HCT116 (cell line): ENCODE measurements at regions not wholly inside any gene's neighbourhood (a gene's known extent, or its start where the extent isn't known, plus 50 kb on each side); places are given as distances from the start of the nearest gene placed in this dataset.

ENCODE experiments used
- ATAC-seq: fragments of 200-7000 bp; cut with Tn5 transposase; 2 replicates; pipeline ENCODE4 v1.9.1; 2020; ENCODE audit warnings: mild to moderate bottlenecking, moderate library complexity
- BruUV-seq: library from RNA; stranded (reverse); fragments of 400-500 nt; replicated peaks from 2 replicates; lab custom pipeline; 2021; lab: Mats Ljungman, UMichigan
- CTCF ChIA-PET: fragments of 300-600 bp; sonication (Branson Sonifier 250); formaldehyde crosslinking; loops from one replicate; lab custom pipeline; 2021; ENCODE audit warnings: antibody characterized with exemption; lab: Charles Lee
- POLR2A ChIA-PET: fragments of 300-600, 350-600 bp; sonication (Branson Sonifier 250); formaldehyde crosslinking; loops from one replicate; lab custom pipeline; 2021; ENCODE audit warnings: antibody characterized with exemption; lab: Charles Lee
- RAD21 ChIA-PET, 2 experiments: fragments of 300-600 bp; sonication (Branson Sonifier 250); formaldehyde crosslinking; loops; one replicate each; lab custom pipeline; 2023; ENCODE audit warnings: low total read pairs in 2 of 2; ENCODE audit not compliant: uncharacterized antibody in 2 of 2, unreplicated experiment in 2 of 2, low non-redundant PET in 1 of 2; lab: Charles Lee
- DNase-seq: peaks from one replicate; pipeline ENCODE4 v3.0.0-alpha.2; 2010; ENCODE audit warnings: low read depth, low spot score
- H2AFZ ChIP-seq: fragments of 200-600 bp; shearing (Covaris generic), sonication (generic); 2 replicates; pipeline ENCODE4 v1.6.1; 2017; ENCODE audit warnings: low read depth, mixed run types, mixed read lengths, antibody characterized with exemption, low read length; ENCODE audit not compliant: poor library complexity, severe bottlenecking
- H3K27ac ChIP-seq: 2 replicates; pipeline ENCODE4 v1.5.1; 2012; ENCODE audit warnings: low read depth, low read length
- H3K27me3 ChIP-seq: fragments of 200-600 bp; sonication (generic); 2 replicates; pipeline ENCODE4 v1.6.1; 2016; ENCODE audit warnings: mixed run types, low read length, mixed read lengths; ENCODE audit not compliant: insufficient read depth
- H3K36me3 ChIP-seq, 2 experiments: fragments of 200-500 bp in 1 of 2; fragments of 200-600 bp in 1 of 2; sonication (Bioruptor generic) in 1 of 2; sonication (generic) in 1 of 2; 2 replicates each; pipeline versions ENCODE4 v1.5.1 to v1.6.1; 2014 to 2016; ENCODE audit warnings: low read length in 2 of 2, inconsistent platforms in 1 of 2, mixed read lengths in 1 of 2, mixed run types in 1 of 2; ENCODE audit not compliant: insufficient read depth in 2 of 2, control insufficient read depth in 1 of 2
- H3K4me1 ChIP-seq, 2 experiments: fragments of 200-600 bp in 1 of 2; sonication (generic) in 1 of 2; 2 replicates each; pipeline versions ENCODE4 v1.5.1 to v1.6.1; 2012 to 2017; ENCODE audit warnings: low read length in 2 of 2, inconsistent platforms in 1 of 2, mild to moderate bottlenecking in 1 of 2, mixed read lengths in 1 of 2, mixed run types in 1 of 2, moderate library complexity in 1 of 2; ENCODE audit not compliant: insufficient read depth in 2 of 2, control insufficient read depth in 1 of 2
- H3K4me2 ChIP-seq: fragments of 200-600 bp; sonication (generic); 2 replicates; pipeline ENCODE4 v1.6.1; 2017; ENCODE audit warnings: mixed run types, low read length, mixed read lengths
- H3K4me3 ChIP-seq, 2 experiments: fragments of 200-600 bp in 1 of 2; sonication (generic) in 1 of 2; replicated peaks in 1 of 2; 2 replicates each; pipeline ENCODE4 v1.5.1; 2011 to 2016; ENCODE audit warnings: low read length in 2 of 2, control low read depth in 1 of 2, low read depth in 1 of 2, mild to moderate bottlenecking in 1 of 2, mixed read lengths in 1 of 2, mixed run types in 1 of 2
- H3K79me2 ChIP-seq: fragments of 200-600 bp; sonication (generic); 2 replicates; pipeline ENCODE4 v1.6.1; 2017; ENCODE audit warnings: mild to moderate bottlenecking, mixed run types, low read length, moderate library complexity, mixed read lengths; ENCODE audit not compliant: insufficient read depth
- H3K9ac ChIP-seq: fragments of 200-600 bp; sonication (generic); 2 replicates; pipeline ENCODE4 v1.6.1; 2016; ENCODE audit warnings: low read length, mixed read lengths
- H3K9me2 ChIP-seq: fragments of 200-600 bp; sonication (generic), shearing (Covaris generic); 2 replicates; pipeline ENCODE4 v1.6.1; 2017; ENCODE audit warnings: mixed run types, mild to moderate bottlenecking, moderate library complexity; ENCODE audit not compliant: insufficient read depth
- H3K9me3 ChIP-seq, 2 experiments: fragments of 200-500 bp in 1 of 2; fragments of 200-600 bp in 1 of 2; sonication (Bioruptor generic) in 1 of 2; sonication (generic) in 1 of 2; 2 replicates each; pipeline ENCODE4 v1.6.1; 2014 to 2017; ENCODE audit warnings: low read length in 2 of 2, mixed read lengths in 2 of 2, inconsistent platforms in 1 of 2, low read depth in 1 of 2, mild to moderate bottlenecking in 1 of 2, mixed run types in 1 of 2, moderate library complexity in 1 of 2; ENCODE audit not compliant: control insufficient read depth in 1 of 2, insufficient read depth in 1 of 2
- H4K20me1 ChIP-seq: fragments of 200-600 bp; sonication (generic), shearing (Covaris generic); 2 replicates; pipeline ENCODE4 v1.6.1; 2017; ENCODE audit warnings: mixed run types, mild to moderate bottlenecking, moderate library complexity; ENCODE audit not compliant: insufficient read depth
- FOSL1 ChIP-seq: IDR thresholded peaks from 2 replicates; pipeline ENCODE4 v1.6.1; 2012; ENCODE audit warnings: low read depth
- JUND ChIP-seq: IDR thresholded peaks from 2 replicates; pipeline ENCODE4 v1.6.1; 2012
- POLR2A ChIP-seq: IDR thresholded peaks from 2 replicates; pipeline ENCODE4 v1.7.0; 2011; ENCODE audit warnings: borderline replicate concordance; ENCODE audit not compliant: insufficient read depth, insufficient read length; ENCODE audit errors: extremely low read depth
- POLR2AphosphoS5 ChIP-seq: IDR thresholded peaks from 2 replicates; pipeline ENCODE4 v1.6.1; 2011; ENCODE audit warnings: mild to moderate bottlenecking, low read depth, low read length, moderate library complexity
- SIN3A ChIP-seq: IDR thresholded peaks from 2 replicates; pipeline ENCODE4 v1.6.1; 2012; ENCODE audit warnings: low read depth
- SP1 ChIP-seq: IDR thresholded peaks from 2 replicates; pipeline ENCODE4 v1.6.1; 2012; ENCODE audit warnings: low read depth
- ZFX ChIP-seq: fragments of 450-650 bp; IDR thresholded peaks from 2 replicates; pipeline ENCODE4 v1.6.1; 2017
- intact Hi-C: fragments of 100-400 bp; cut with micrococcal nuclease; formaldehyde crosslinking; loops from 2 replicates; pipeline ENCODE4 v1.10.0; 2022
- TF ChIP-seq, protein P1 (sequence below): IDR thresholded peaks from 2 replicates; pipeline ENCODE4 v1.6.1; 2012
- TF ChIP-seq, protein P2 (sequence below): IDR thresholded peaks from 2 replicates; pipeline ENCODE4 v1.6.1; 2011; ENCODE audit warnings: mild to moderate bottlenecking, low read length, moderate library complexity; ENCODE audit not compliant: insufficient replicate concordance; ENCODE audit errors: extremely low read depth
- TF ChIP-seq, protein P3 (sequence below): IDR thresholded peaks from 2 replicates; pipeline ENCODE4 v1.6.1; 2012; ENCODE audit warnings: low read depth

DNA sequence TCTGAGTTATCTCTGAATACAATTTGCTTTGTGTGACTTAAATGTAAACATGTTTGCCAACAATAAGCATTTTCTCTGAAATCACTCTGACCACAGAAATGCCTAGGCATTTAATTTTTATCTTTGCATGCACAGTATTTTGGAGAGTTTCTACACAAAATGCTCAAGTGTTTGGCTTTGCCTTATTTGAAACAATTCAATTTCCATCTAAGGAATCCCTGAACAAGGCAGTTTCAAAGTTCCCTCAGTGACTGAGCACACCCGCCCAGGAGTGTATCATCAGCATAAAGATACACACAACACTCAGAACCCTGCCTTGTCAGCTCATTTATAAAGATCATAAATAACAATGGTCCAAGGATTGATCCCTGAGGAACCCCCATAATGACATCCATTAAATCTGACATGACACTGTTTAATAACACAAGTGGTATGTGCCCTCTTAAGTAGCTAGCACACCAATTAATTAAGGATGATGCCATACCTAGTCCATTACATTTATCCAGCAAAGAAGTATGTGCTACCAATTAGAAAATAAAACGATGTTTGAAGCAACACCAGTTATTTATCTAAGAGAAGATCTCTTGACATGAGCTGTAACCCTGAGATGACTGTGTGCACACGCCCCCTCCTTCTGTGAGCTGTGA, 585.8 kb downstream of the ADGRL2 start:
- TF ChIP-seq, protein P1, sequence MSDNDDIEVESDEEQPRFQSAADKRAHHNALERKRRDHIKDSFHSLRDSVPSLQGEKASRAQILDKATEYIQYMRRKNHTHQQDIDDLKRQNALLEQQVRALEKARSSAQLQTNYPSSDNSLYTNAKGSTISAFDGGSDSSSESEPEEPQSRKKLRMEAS = no peak
- TF ChIP-seq FOSL1 = no peak
- no peak for TF ChIP-seq SIN3A
- TF ChIP-seq, protein P2, sequence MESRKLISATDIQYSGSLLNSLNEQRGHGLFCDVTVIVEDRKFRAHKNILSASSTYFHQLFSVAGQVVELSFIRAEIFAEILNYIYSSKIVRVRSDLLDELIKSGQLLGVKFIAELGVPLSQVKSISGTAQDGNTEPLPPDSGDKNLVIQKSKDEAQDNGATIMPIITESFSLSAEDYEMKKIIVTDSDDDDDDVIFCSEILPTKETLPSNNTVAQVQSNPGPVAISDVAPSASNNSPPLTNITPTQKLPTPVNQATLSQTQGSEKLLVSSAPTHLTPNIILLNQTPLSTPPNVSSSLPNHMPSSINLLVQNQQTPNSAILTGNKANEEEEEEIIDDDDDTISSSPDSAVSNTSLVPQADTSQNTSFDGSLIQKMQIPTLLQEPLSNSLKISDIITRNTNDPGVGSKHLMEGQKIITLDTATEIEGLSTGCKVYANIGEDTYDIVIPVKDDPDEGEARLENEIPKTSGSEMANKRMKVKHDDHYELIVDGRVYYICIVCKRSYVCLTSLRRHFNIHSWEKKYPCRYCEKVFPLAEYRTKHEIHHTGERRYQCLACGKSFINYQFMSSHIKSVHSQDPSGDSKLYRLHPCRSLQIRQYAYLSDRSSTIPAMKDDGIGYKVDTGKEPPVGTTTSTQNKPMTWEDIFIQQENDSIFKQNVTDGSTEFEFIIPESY = no peak
- no peak for TF ChIP-seq POLR2A
- TF ChIP-seq, all 23 proteins: peak for 0
- Histone ChIP-seq H3K27me3 (no peaks in the 10 kb centered on the region), H3K9ac (no peak overlapping the region), H3K9me3 (no peaks in the 10 kb centered on the region; a peak in 1 of 4 replicates), H4K20me1 (no peaks in the 10 kb centered on the region), H3K27ac (no peak overlapping the region), H3K4me3 (no peak overlapping the region), H3K79me2 (no peaks in the 10 kb centered on the region), H3K4me2 (no peak overlapping the region), H3K4me1 (no peaks in the 10 kb centered on the region), H2AFZ (no peak overlapping the region), H3K36me3 (no peaks in the 10 kb centered on the region), H3K9me2 (no peaks in the 10 kb centered on the region)
- intact Hi-C loops = no loop called here
- no peak for DNase-seq
- no TSS peak for BruUV-seq
- POLR2A ChIA-PET = no interaction called here
- RAD21 ChIA-PET = no interaction called here
- no peak for ATAC-seq
- CTCF ChIA-PET = no interaction called here

DNA sequence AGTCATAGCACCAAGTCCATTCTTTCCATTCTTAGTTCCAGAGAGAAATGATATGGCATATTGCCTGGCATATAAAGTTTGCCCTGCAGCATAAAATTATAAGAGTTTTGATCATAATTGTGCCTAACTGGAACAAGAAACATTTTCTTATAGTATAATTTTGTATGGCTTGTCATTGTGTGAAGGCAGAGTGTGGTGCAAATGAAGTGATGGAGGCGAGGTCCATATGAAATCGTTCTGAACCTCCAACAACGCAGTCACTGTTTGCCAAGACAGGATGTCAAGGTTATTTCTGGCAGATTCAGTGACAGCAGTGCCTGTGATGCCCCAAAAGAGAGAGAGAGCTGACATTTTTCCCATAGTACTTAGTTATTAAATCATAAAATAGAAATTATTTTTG, 584.0 kb downstream of the ADGRL2 start:
- no peak overlapping the region for H2AFZ ChIP-seq
- H3K4me2 ChIP-seq = no peak overlapping the region
- POLR2A ChIA-PET = no interaction called here

More for the DNA sequence above, 584.0 kb downstream of the ADGRL2 start:
- intact Hi-C loops = no loop called here
- H3K27me3 ChIP-seq = no peaks in the 10 kb centered on the region
- ChIA-PET CTCF (no interaction called here), RAD21 (no interaction called here)
- no peaks in the 10 kb centered on the region for H3K4me1 ChIP-seq
- no peak overlapping the region for H3K4me3 ChIP-seq
- TF ChIP-seq POLR2A (no peak), SP1 (no peak), POLR2AphosphoS5 (no peak), JUND (no peak), FOSL1 (no peak), ZFX (no peak)
- TF ChIP-seq, protein P3, sequence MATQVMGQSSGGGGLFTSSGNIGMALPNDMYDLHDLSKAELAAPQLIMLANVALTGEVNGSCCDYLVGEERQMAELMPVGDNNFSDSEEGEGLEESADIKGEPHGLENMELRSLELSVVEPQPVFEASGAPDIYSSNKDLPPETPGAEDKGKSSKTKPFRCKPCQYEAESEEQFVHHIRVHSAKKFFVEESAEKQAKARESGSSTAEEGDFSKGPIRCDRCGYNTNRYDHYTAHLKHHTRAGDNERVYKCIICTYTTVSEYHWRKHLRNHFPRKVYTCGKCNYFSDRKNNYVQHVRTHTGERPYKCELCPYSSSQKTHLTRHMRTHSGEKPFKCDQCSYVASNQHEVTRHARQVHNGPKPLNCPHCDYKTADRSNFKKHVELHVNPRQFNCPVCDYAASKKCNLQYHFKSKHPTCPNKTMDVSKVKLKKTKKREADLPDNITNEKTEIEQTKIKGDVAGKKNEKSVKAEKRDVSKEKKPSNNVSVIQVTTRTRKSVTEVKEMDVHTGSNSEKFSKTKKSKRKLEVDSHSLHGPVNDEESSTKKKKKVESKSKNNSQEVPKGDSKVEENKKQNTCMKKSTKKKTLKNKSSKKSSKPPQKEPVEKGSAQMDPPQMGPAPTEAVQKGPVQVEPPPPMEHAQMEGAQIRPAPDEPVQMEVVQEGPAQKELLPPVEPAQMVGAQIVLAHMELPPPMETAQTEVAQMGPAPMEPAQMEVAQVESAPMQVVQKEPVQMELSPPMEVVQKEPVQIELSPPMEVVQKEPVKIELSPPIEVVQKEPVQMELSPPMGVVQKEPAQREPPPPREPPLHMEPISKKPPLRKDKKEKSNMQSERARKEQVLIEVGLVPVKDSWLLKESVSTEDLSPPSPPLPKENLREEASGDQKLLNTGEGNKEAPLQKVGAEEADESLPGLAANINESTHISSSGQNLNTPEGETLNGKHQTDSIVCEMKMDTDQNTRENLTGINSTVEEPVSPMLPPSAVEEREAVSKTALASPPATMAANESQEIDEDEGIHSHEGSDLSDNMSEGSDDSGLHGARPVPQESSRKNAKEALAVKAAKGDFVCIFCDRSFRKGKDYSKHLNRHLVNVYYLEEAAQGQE = no peak
- no TSS peak for BruUV-seq
- no peaks in the 10 kb centered on the region for H4K20me1 ChIP-seq
- no peaks in the 10 kb centered on the region; a peak in 1 of 4 replicates for H3K9me3 ChIP-seq
- H3K9ac ChIP-seq = no peak overlapping the region
- H3K36me3 ChIP-seq = no peaks in the 10 kb centered on the region
- H3K27ac ChIP-seq = no peak overlapping the region
- H3K9me2 ChIP-seq = no peaks in the 10 kb centered on the region
- no peaks in the 10 kb centered on the region for H3K79me2 ChIP-seq
- ATAC-seq (no peak), DNase-seq (no peak)
